Ovary (tissue), 3 donors: ENCODE measurements at regions not wholly inside any gene's neighbourhood (a gene's known extent, or its start where the extent isn't known, plus 50 kb on each side); places are given as distances from the start of the nearest gene placed in this dataset.

ENCODE experiments used
- CTCF ChIP-seq, 3 donors: fragments of 450-650 bp in 2 of 3; fragments of 200-600 bp in 1 of 3; IDR thresholded peaks; one replicate each; pipeline versions ENCODE4 v1.5.1 to v1.8.0; 2016 to 2022; ENCODE audit warnings: antibody characterized with exemption in 3 of 3, mild to moderate bottlenecking in 1 of 3
- POLR2A ChIP-seq: fragments of 450-650 bp; IDR thresholded peaks from one replicate; pipeline ENCODE4 v1.6.1; 2017; ENCODE audit warnings: antibody characterized with exemption, mild to moderate bottlenecking, moderate library complexity
- donor health status: DM: no; HTN: no; CAD: no.

DNA sequence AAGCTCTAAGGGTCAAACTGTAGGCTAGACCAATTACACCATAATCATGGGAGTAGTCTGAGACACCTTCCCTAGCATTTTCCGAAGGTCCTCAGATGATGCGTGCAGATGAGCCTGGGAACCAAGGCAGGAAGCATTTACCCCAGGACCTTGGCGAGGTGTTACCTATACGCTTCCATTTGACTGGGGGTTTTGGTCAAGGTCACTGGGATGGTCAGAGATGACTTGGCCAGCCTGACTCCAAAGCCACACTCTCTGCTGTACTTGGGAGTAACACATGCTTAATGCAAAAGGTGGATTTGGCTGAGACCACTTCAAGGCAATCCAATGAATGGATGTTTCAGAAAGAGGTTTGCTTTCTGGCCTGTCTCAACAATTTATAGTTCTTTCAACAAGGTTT, 98.9 kb upstream of the IRS2 start:
- TF ChIP-seq CTCF (IDR thresholded peaks at IDR 0.05) (no peak), POLR2A (no peak)
